Transverse colon (tissue), 4 donors: ENCODE measurements at regions not wholly inside any gene's neighbourhood (a gene's known extent, or its start where the extent isn't known, plus 50 kb on each side); places are given as distances from the start of the nearest gene placed in this dataset.

ENCODE experiments used
- DNase-seq: peaks from one replicate; pipeline ENCODE4 v3.0.0-alpha.2; 2019
- H3K27ac ChIP-seq, 4 donors: fragments of 200-600 bp; sonication (generic); 2 replicates each; pipeline ENCODE4 v1.5.1; 2016 to 2018; ENCODE audit warnings: inconsistent platforms in 4 of 4
- H3K27me3 ChIP-seq: fragments of 200-600 bp; sonication (generic); 2 replicates; pipeline ENCODE4 v1.5.1; 2017; ENCODE audit warnings: inconsistent platforms
- H3K36me3 ChIP-seq, 4 donors: fragments of 200-600 bp; sonication (generic); 2 replicates each; pipeline ENCODE4 v1.5.1; 2017 to 2019; ENCODE audit warnings: inconsistent platforms in 4 of 4
- H3K4me1 ChIP-seq, 4 donors: fragments of 200-600 bp; sonication (generic); 2 replicates each; pipeline ENCODE4 v1.5.1; 2017 to 2020; ENCODE audit warnings: inconsistent platforms in 4 of 4
- H3K4me3 ChIP-seq, 4 donors: fragments of 200-600 bp; sonication (generic); 1 replicate in 1 of 4; 2 replicates in 3 of 4; pipeline versions ENCODE4 v1.5.1 to v1.6.1; 2017 to 2019; ENCODE audit warnings: inconsistent platforms in 4 of 4
- H3K9me3 ChIP-seq, 2 donors: fragments of 200-600 bp; sonication (generic); 2 replicates each; pipeline ENCODE4 v1.5.1; 2017 to 2019; ENCODE audit warnings: inconsistent platforms in 2 of 2
- EP300 ChIP-seq: sonication (generic); formaldehyde crosslinking; IDR thresholded peaks from one replicate; pipeline ENCODE4 v1.6.1; 2017; ENCODE audit warnings: antibody characterized with exemption, low read depth
- POLR2A ChIP-seq: fragments of 450-650 bp; IDR thresholded peaks from one replicate; pipeline ENCODE4 v1.6.1; 2016; ENCODE audit warnings: antibody characterized with exemption, mild to moderate bottlenecking, moderate library complexity
- POLR2AphosphoS5 ChIP-seq, 3 donors: sonication (generic); formaldehyde crosslinking; IDR thresholded peaks; one replicate each; pipeline ENCODE4 v1.6.1; 2016; ENCODE audit warnings: antibody characterized with exemption in 3 of 3
- whole genome bisulfite sequencing, 2 donors: methylation state at CpG; one replicate each; pipeline ENCODE4 v1.1.5; 2018; ENCODE audit warnings: low coverage in 1 of 2; 5-methylcytosine and 5-hydroxymethylcytosine counted together
- in situ Hi-C, 4 donors: fragments of 200-750 bp; cut with MboI; loops; one replicate each; pipeline versions ENCODE4 v1.15.0 to v1.15.1; 2017; ENCODE audit warnings: low sequenced_read_pairs in 3 of 4, low pct_ligation_motif_present in 1 of 4, low pct_unique_long_range_greater_than_20kb in 1 of 4
- intact Hi-C: fragments of 100-400 bp; cut with DNase I; formaldehyde crosslinking; loops from one replicate; pipeline ENCODE4 v1.15.1; 2023; ENCODE audit warnings: low total_unique reads
- TF ChIP-seq, protein P1 (sequence below), 5 experiments: fragments of 200-600 bp in 3 of 5; fragments of 450-650 bp in 2 of 5; sonication (generic) in 3 of 5; IDR thresholded peaks; 1 replicate in 2 of 5; 2 replicates in 3 of 5; pipeline ENCODE4 v1.5.1; 2016 to 2017; ENCODE audit warnings: antibody characterized with exemption in 5 of 5, inconsistent platforms in 3 of 5, mild to moderate bottlenecking in 2 of 5, moderate library complexity in 1 of 5

DNA sequence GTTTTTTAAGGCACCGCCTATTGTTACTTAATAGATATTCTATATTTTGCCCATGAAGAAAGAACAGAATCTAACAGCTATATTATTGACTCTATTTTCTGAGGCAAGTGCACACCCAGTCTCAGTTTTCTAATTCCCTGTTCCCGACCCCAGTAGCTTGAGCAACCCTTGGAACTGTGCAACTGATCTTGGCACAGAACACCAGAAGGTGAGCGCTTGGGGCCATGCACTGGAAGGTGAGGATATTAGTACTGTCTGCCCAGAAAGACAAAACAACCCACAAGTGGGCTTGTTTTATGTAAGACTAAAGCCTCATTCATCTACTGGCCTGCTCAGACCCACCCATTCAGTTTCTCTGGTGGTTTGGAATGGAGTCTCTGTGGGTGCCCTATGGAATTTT is 188.8 kb upstream of the LINC00305 start:
- Histone ChIP-seq H3K27me3 (no peaks in the 10 kb centered on the region), H3K27ac (no peak overlapping the region), H3K4me3 (no peak overlapping the region), H3K36me3 (no peaks in the 10 kb centered on the region), H3K9me3 (no peaks in the 10 kb centered on the region), H3K4me1 (no peaks in the 10 kb centered on the region)
- in situ Hi-C loops (no loop called here), intact Hi-C loops (no loop called here)
- TF ChIP-seq POLR2A (no peak), EP300 (no peak), POLR2AphosphoS5 (IDR thresholded peaks at IDR 0.05) (no peak)
- TF ChIP-seq, protein P1, sequence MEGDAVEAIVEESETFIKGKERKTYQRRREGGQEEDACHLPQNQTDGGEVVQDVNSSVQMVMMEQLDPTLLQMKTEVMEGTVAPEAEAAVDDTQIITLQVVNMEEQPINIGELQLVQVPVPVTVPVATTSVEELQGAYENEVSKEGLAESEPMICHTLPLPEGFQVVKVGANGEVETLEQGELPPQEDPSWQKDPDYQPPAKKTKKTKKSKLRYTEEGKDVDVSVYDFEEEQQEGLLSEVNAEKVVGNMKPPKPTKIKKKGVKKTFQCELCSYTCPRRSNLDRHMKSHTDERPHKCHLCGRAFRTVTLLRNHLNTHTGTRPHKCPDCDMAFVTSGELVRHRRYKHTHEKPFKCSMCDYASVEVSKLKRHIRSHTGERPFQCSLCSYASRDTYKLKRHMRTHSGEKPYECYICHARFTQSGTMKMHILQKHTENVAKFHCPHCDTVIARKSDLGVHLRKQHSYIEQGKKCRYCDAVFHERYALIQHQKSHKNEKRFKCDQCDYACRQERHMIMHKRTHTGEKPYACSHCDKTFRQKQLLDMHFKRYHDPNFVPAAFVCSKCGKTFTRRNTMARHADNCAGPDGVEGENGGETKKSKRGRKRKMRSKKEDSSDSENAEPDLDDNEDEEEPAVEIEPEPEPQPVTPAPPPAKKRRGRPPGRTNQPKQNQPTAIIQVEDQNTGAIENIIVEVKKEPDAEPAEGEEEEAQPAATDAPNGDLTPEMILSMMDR (IDR thresholded peaks at IDR 0.05) = no peak
- DNase-seq = no peak
- WGBS, 2 donors = 87 to 100% methylated on average over 2 to 3 of the region's 3 CpGs

DNA sequence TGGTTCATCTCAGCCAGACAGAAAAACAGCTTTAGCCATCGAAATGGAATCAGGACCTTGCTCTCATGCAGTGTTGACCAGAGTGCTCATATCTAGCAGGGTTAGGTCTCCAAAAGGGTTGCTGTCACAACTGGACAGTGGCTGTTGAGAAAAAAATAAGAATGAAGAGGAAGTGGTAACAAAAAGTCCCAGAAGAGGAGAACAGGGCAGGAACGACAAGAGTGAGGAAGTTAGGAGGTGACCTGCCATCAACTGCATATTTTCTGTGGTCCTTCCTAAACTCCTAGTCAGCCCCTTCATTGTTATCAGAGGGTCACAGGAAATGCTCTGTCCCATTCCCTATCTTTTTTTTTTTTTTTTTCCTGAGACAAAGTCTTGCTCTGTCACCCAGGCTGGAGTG is 188.1 kb upstream of the LINC00305 start:
- TF ChIP-seq EP300 = no peak
- TF ChIP-seq, protein P1 (IDR thresholded peaks at IDR 0.05) = no peak
- TF ChIP-seq POLR2A = no peak
- no peak for TF ChIP-seq POLR2AphosphoS5 (IDR thresholded peaks at IDR 0.05)
- intact Hi-C loops = no loop called here

GRCh38 chr18:64334748-64335147 is 185.9 kb upstream of the LINC00305 start:
- no peaks in the 10 kb centered on the region for H3K36me3 ChIP-seq
- in situ Hi-C loops = no loop called here
- no peaks in the 10 kb centered on the region for H3K9me3 ChIP-seq
- 67 to 80% methylated on average over 1 to 2 of the region's 2 CpGs for whole genome bisulfite sequencing, 2 donors
- H3K27me3 ChIP-seq = no peaks in the 10 kb centered on the region
- intact Hi-C loops = no loop called here
- DNase-seq = no peak
- no peak overlapping the region for H3K4me3 ChIP-seq
- no peak for TF ChIP-seq POLR2AphosphoS5 (IDR thresholded peaks at IDR 0.05)
- TF ChIP-seq POLR2A = no peak
- TF ChIP-seq, protein P1 (IDR thresholded peaks at IDR 0.05) = no peak
- no peak for TF ChIP-seq EP300
- no peak overlapping the region for H3K27ac ChIP-seq
- H3K4me1 ChIP-seq = no peaks in the 10 kb centered on the region

More for the DNA sequence above, 188.1 kb upstream of the LINC00305 start:
- Histone ChIP-seq H3K4me3 (no peak overlapping the region), H3K9me3 (no peaks in the 10 kb centered on the region), H3K27me3 (no peaks in the 10 kb centered on the region), H3K4me1 (no peaks in the 10 kb centered on the region), H3K27ac (no peak overlapping the region), H3K36me3 (no peaks in the 10 kb centered on the region)
- in situ Hi-C loops = no loop called here
- WGBS, 2 donors = 54 to 64% methylated on average over 2 of the region's 2 CpGs
- DNase-seq = no peak

GRCh38 chr18:64333584-64333983 is 184.7 kb upstream of the LINC00305 start:
- intact Hi-C loops = no loop called here
- Histone ChIP-seq H3K27ac (no peak overlapping the region), H3K4me1 (no peaks in the 10 kb centered on the region), H3K27me3 (no peaks in the 10 kb centered on the region), H3K4me3 (no peak overlapping the region), H3K9me3 (no peaks in the 10 kb centered on the region), H3K36me3 (no peaks in the 10 kb centered on the region)
- 50 to 75% methylated on average over 3 of the region's 3 CpGs for WGBS, 2 donors
- TF ChIP-seq, protein P1 (IDR thresholded peaks at IDR 0.05) = no peak
- TF ChIP-seq POLR2AphosphoS5 (IDR thresholded peaks at IDR 0.05) (no peak), EP300 (no peak), POLR2A (no peak)
- in situ Hi-C loops = no loop called here
- no peak for DNase-seq
